Activated CD8-positive, alpha-beta T cell treated with anti-CD3 and anti-CD28 coated beads, Interleukin-2, amount 10 ng/mL, durations not matched to agents 7 days and 5 days (primary cell): ENCODE measurements at regions not wholly inside any gene's neighbourhood (a gene's known extent, or its start where the extent isn't known, plus 50 kb on each side); places are given as distances from the start of the nearest gene placed in this dataset.

Experiments used
- ATAC-seq: fragments of 150-1000 bp; cut with Tn5 transposase; one replicate; pipeline ENCODE4 v1.10.0; 2021; ENCODE audit warnings: moderate library complexity
- CTCF ChIA-PET: fragments of 350-600 bp; sonication (Branson Sonifier 250); formaldehyde crosslinking; loops from one replicate; lab custom pipeline; 2021; ENCODE audit warnings: antibody characterized with exemption; lab: Charles Lee
- POLR2A ChIA-PET: fragments of 350-600 bp; sonication (Branson Sonifier 250); formaldehyde crosslinking; loops from one replicate; lab custom pipeline; 2021; ENCODE audit warnings: antibody characterized with exemption; lab: Charles Lee
- DNase-seq: peaks from one replicate; pipeline ENCODE4 v3.0.0-alpha.2; 2020
- H3K27ac Mint-ChIP-seq: one replicate; pipeline ENCODE4 v1.8.0; 2021; ENCODE audit warnings: mild to moderate bottlenecking, mixed read lengths
- H3K27me3 Mint-ChIP-seq: one replicate; pipeline ENCODE4 v1.8.0; 2021; ENCODE audit warnings: low read depth, mixed read lengths
- H3K36me3 Mint-ChIP-seq: one replicate; pipeline ENCODE4 v1.8.0; 2021; ENCODE audit warnings: low read depth, mixed read lengths
- H3K4me1 Mint-ChIP-seq: one replicate; pipeline ENCODE4 v1.8.0; 2021; ENCODE audit warnings: low read depth, mixed read lengths
- H3K4me3 Mint-ChIP-seq: one replicate; pipeline ENCODE4 v1.8.0; 2021; ENCODE audit warnings: mild to moderate bottlenecking, mixed read lengths
- H3K9me3 Mint-ChIP-seq: one replicate; pipeline ENCODE4 v1.8.0; 2022; ENCODE audit warnings: mixed read lengths; ENCODE audit not compliant: insufficient read depth

GRCh38 chr4:127188847-127189246 lies 443.9 kb upstream of the INTU start:
- Mint-ChIP-seq H3K36me3 (no peaks in the 10 kb centered on the region), H3K27ac (no peak overlapping the region), H3K27me3 (no peaks in the 10 kb centered on the region), H3K4me1 (no peaks in the 10 kb centered on the region), H3K9me3 (peaks cover 9% of the 10 kb centered on the region), H3K4me3 (no peak overlapping the region)
- DNase-seq (no peak), ATAC-seq (no peak)
- ChIA-PET POLR2A (no interaction called here), CTCF (no interaction called here)

- CTCF ChIA-PET, result no interaction called here
Measured at GRCh38 chr4:127194281-127194680, 438.5 kb upstream of the INTU start.

DNA sequence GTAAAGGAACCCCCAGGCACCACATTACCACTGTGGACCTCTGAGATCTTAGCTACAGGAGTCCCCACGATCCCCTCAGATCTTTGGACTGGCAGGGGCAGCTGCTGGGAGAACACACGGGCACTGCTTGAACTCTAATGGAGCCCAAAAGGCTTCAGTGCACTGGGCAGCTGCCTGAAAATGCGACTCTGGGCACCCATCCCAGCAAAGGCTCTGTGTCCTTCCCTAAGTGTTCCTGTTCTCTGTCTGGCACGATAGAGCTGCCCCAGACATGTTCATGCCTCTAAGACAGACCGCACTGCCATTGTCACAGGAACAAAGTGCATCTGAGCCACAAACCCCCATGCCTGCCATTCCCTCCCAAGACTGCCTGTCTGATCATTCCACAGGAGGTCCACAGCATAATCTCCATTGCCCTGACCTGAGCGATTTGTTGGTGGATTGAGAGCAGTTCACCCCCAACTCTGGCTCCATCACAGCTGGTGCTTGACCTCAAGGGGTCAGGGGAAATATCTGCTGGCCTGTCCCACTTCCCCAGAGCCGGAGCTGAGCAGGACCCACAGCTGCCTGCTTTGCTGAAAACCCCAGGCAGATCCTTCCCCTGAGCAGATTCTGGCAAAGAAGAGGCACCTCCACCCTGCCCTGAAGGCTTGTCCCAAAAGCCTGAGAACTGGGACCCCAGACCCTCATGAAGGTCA lies 436.0 kb upstream of the INTU start:
- CTCF ChIA-PET, result no interaction called here
- POLR2A ChIA-PET, result no interaction called here
- H3K4me1 Mint-ChIP-seq, result no peaks in the 10 kb centered on the region
- no peaks in the 10 kb centered on the region for H3K27me3 Mint-ChIP-seq
- DNase-seq (no peak), ATAC-seq (no peak)
- no peak overlapping the region for H3K4me3 Mint-ChIP-seq
- no peaks in the 10 kb centered on the region for H3K36me3 Mint-ChIP-seq
- H3K27ac Mint-ChIP-seq, result no peak overlapping the region
- H3K9me3 Mint-ChIP-seq, result no peaks in the 10 kb centered on the region

More at GRCh38 chr4:127194281-127194680, 438.5 kb upstream of the INTU start:
- Mint-ChIP-seq H3K9me3 (no peaks in the 10 kb centered on the region), H3K4me1 (no peaks in the 10 kb centered on the region), H3K36me3 (no peaks in the 10 kb centered on the region), H3K27me3 (no peaks in the 10 kb centered on the region), H3K4me3 (no peak overlapping the region), H3K27ac (no peak overlapping the region)
- DNase-seq, result no peak
- no peak for ATAC-seq
- POLR2A ChIA-PET, result no interaction called here

GRCh38 chr4:127203562-127204200 lies 429.1 kb upstream of the INTU start:
- CTCF ChIA-PET, result no interaction called here
- ATAC-seq, result no peak
- Mint-ChIP-seq H3K27ac (no peak overlapping the region), H3K9me3 (no peaks in the 10 kb centered on the region), H3K36me3 (no peaks in the 10 kb centered on the region), H3K27me3 (no peaks in the 10 kb centered on the region), H3K4me1 (no peaks in the 10 kb centered on the region), H3K4me3 (no peak overlapping the region)
- POLR2A ChIA-PET, result no interaction called here
- DNase-seq, result no peak

GRCh38 chr4:127204322-127204721 lies 428.4 kb upstream of the INTU start:
- POLR2A ChIA-PET, result no interaction called here
- DNase-seq, result no peak
- no peak overlapping the region for H3K4me3 Mint-ChIP-seq
- no peaks in the 10 kb centered on the region for H3K4me1 Mint-ChIP-seq
- no peaks in the 10 kb centered on the region for H3K36me3 Mint-ChIP-seq
- CTCF ChIA-PET, result no interaction called here
- H3K9me3 Mint-ChIP-seq, result no peaks in the 10 kb centered on the region
- ATAC-seq, result no peak
- no peak overlapping the region for H3K27ac Mint-ChIP-seq
- no peaks in the 10 kb centered on the region for H3K27me3 Mint-ChIP-seq

DNA sequence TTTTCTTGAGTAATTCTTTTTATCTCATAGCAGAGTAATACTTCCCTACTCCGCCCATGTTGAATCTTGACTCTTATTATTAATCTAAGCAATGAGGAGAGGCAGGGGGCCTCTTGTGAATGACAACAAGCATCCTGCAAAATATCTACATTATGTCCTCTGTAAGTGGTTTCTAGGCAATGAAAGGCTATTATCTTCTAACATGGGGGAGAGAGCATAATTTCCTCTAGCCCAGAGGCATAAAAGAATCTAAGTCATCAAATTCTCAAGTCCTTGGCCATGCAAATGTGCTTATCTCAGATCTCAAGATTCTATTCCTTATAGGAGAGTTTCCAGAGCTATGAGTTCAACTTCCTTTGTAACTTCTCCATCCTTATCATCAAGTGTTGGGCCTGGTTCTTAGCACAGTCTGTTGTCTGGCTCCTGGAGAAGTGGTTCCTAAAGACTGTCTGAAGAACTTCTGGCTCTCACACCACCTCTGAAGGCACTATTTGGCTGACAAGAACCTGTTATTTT lies 423.1 kb upstream of the INTU start:
- no peak overlapping the region for H3K27ac Mint-ChIP-seq
- POLR2A ChIA-PET, result no interaction called here
- no peaks in the 10 kb centered on the region for H3K9me3 Mint-ChIP-seq
- H3K4me1 Mint-ChIP-seq, result no peaks in the 10 kb centered on the region
- DNase-seq, result no peak
- H3K27me3 Mint-ChIP-seq, result no peaks in the 10 kb centered on the region
- no peak overlapping the region for H3K4me3 Mint-ChIP-seq
- H3K36me3 Mint-ChIP-seq, result no peaks in the 10 kb centered on the region
- no peak for ATAC-seq
- CTCF ChIA-PET, result no interaction called here

DNA sequence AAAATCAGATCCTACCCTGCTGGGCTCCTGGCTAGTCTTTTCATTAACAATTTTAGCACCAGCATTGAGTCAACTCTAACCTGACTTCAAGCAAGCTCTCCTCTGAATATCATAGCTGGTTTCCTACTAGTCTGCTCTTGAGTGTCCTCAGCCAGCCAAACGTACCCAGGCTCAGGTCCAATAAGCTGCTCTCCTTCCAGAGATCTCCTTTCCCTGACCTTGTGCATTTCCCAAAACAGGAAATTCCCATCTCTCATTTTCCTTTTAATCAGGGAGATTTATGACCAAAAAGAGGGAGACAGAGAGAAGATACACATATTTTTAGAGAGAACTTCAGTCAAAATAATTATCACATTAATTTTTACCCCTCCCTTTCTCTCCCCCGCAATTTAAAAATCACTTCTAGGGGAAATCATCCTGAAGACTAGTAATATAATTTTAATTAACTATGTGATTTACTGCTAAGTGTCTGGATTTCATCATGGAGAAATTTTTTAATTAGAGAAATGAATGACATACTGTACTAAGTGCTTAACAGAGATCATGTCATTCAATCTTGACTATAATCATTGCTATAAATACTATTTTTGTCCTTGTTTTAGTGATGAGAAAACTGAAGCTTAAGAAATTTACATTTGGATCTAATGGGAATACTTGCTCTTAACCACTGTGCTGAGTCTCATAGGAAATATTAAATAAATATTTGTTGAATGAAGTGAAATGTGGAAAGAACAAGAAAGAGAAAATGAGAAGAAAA lies 421.7 kb upstream of the INTU start:
- no peaks in the 10 kb centered on the region for H3K27me3 Mint-ChIP-seq
- ChIA-PET CTCF (no interaction called here), POLR2A (no interaction called here)
- ATAC-seq (no peak), DNase-seq (no peak)
- H3K27ac Mint-ChIP-seq, result no peak overlapping the region
- no peaks in the 10 kb centered on the region for H3K36me3 Mint-ChIP-seq
- no peak overlapping the region for H3K4me3 Mint-ChIP-seq
- no peaks in the 10 kb centered on the region for H3K9me3 Mint-ChIP-seq
- no peaks in the 10 kb centered on the region for H3K4me1 Mint-ChIP-seq

DNA sequence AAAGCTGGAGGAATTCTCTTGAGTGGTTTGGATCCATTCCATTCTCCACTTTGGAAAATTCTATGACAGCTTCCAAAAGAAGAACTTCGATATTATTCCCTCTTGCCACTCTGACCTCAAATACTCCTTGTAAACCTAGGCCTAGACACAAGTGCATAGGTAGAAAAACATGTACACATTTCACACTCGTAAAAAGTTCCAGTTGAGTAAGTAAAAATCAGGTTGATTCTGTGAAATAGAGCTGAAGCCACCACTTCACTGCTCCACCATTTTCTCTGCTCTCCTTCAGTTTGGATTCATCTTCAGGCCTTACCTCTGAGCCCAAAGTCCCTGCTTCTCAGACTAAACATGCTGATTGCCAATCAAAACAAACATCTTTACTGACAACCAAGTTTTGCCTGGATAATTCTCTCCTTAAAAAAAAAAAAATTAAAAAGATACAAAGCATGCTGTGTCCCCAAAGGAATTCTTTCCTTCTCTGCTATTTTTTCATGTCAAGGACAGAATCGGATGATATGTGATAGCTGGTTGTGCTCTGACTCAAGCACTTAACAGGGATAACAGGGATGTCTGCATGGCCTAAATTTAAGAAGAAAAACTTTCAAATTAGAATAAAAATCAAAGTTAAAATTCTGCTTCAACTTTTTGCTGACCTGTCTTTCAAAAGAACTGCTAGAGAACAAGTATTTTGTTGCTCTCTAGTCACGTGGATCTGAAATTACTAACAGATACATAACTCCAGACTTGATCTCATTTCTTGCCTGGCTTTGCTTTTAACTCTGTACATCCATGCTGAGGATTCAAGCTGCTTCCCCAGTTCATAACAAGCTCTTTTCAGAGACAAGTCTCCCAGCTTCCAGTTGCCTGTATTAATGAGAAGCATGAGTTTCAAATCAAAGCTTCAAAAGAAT lies 420.9 kb upstream of the INTU start:
- ChIA-PET CTCF (no interaction called here), POLR2A (no interaction called here)
- Mint-ChIP-seq H3K4me1 (no peaks in the 10 kb centered on the region), H3K36me3 (no peaks in the 10 kb centered on the region), H3K27ac (no peak overlapping the region), H3K4me3 (no peak overlapping the region), H3K27me3 (no peaks in the 10 kb centered on the region), H3K9me3 (no peaks in the 10 kb centered on the region)
- DNase-seq (no peak), ATAC-seq (no peak)

DNA sequence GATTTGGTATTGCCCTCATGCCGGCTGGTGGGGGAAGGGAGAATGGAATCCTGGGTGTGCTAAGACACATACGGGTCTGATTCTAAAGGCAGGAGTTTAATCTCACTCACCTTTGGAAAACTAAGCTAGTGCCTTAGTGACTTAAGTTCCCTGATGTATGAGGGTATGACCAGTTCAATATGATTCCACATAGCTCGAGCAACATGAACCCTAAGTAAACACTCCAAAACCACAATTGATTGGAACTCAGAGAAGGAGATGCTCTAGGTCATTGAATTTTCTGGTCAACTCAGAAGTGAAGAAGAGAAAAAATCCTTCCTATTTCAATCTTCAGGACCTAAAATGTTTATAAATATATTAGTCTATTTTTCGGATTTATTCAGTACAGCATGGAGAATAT lies 420.1 kb upstream of the INTU start:
- ChIA-PET POLR2A (no interaction called here), CTCF (no interaction called here)
- Mint-ChIP-seq H3K4me1 (no peaks in the 10 kb centered on the region), H3K27ac (no peak overlapping the region), H3K27me3 (no peaks in the 10 kb centered on the region), H3K4me3 (no peak overlapping the region), H3K9me3 (peaks cover 6% of the 10 kb centered on the region), H3K36me3 (no peaks in the 10 kb centered on the region)
- DNase-seq (no peak), ATAC-seq (no peak)

DNA sequence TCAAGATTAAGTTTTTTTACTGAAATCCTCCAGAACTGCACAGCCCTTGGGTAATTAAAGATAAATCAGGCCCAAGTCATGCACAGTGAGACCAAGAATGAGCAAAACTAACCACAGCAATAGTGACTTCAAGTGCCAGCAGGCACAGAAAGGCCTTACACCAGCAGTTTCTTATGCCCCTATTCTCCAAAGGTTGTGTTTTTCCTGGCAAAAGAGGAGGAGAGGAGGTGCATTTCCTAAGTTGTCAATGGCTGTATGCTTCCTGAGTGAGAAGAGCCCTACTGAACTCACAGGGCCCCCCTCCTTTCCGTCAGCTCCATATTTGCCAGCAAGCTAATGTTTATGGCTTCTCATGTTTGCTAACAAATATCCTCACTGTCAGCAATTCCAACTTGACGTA lies 418.7 kb upstream of the INTU start:
- Mint-ChIP-seq H3K4me3 (no peak overlapping the region), H3K36me3 (no peaks in the 10 kb centered on the region), H3K4me1 (no peaks in the 10 kb centered on the region), H3K27me3 (no peaks in the 10 kb centered on the region), H3K9me3 (peaks cover 6% of the 10 kb centered on the region), H3K27ac (no peak overlapping the region)
- ChIA-PET CTCF (no interaction called here), POLR2A (no interaction called here)
- ATAC-seq, result no peak
- no peak for DNase-seq

GRCh38 chr4:127214931-127215330 lies 417.8 kb upstream of the INTU start:
- no peak for DNase-seq
- ATAC-seq, result no peak
- ChIA-PET CTCF (no interaction called here), POLR2A (no interaction called here)
- Mint-ChIP-seq H3K4me1 (no peaks in the 10 kb centered on the region), H3K9me3 (peaks cover 6% of the 10 kb centered on the region), H3K36me3 (no peaks in the 10 kb centered on the region), H3K4me3 (no peak overlapping the region), H3K27ac (no peak overlapping the region), H3K27me3 (no peaks in the 10 kb centered on the region)
